ENCODE measurements at regions not wholly inside any gene's neighbourhood (a gene's known extent, or its start where the extent isn't known, plus 50 kb on each side); places are given as distances from the start of the nearest gene placed in this dataset.

- ChIA-PET CTCF (no interaction called here), POLR2A (no interaction called here)
- H3K27me3 Mint-ChIP-seq = no peaks in the 10 kb centered on the region
- Histone ChIP-seq H3K79me2 (ENCODE audit: control insufficient read depth, insufficient read depth, low read length) (no peaks in the 10 kb centered on the region), H3K27ac (ENCODE audit: low read length in 2 of 2) (no peak overlapping the region), H3K4me2 (replicated peaks; ENCODE audit: low read depth, low read length, poor library complexity, severe bottlenecking) (no peak overlapping the region), H3K4me3 (ENCODE audit: control extremely low read depth in 1 of 5, extremely low read depth in 1 of 5, insufficient read depth in 1 of 5, low read depth in 2 of 5, low read length in 4 of 5) (no peak overlapping the region), H3K36me3 (replicated peaks in 1 of 2; ENCODE audit: control extremely low read depth in 1 of 2, control insufficient read depth in 1 of 2, extremely low read depth in 1 of 2, insufficient read depth in 2 of 2, low read length in 1 of 2) (no peaks in the 10 kb centered on the region), H3K27me3 (replicated peaks in 1 of 4; ENCODE audit: control extremely low read depth in 1 of 4, control insufficient read depth in 3 of 4, insufficient read depth in 4 of 4, low read length in 3 of 4) (no peaks in the 10 kb centered on the region), H3K4me1 (ENCODE audit: control insufficient read depth in 2 of 2, insufficient read depth in 2 of 2, low read length in 2 of 2) (no peaks in the 10 kb centered on the region), H4K20me1 (ENCODE audit: control insufficient read depth, insufficient read depth, low read length, poor library complexity, severe bottlenecking) (no peaks in the 10 kb centered on the region), H2AFZ (ENCODE audit: insufficient read depth, low read depth, low read length, poor library complexity, severe bottlenecking) (no peak overlapping the region), H3K9ac (ENCODE audit: low read length) (no peak overlapping the region), H3K9me3 (ENCODE audit: control extremely low read depth in 1 of 3, control insufficient read depth in 2 of 3, insufficient read depth in 1 of 3, low read length in 2 of 3) (no peaks in the 10 kb centered on the region)
- DNase-seq = no peak
- H3K4me3 Mint-ChIP-seq = no peak overlapping the region
- TF ChIP-seq EZH2 (IDR thresholded peaks at IDR 0.05; ENCODE audit: borderline replicate concordance, insufficient read depth, low read depth, low read length, poor library complexity, severe bottlenecking) (no peak), CTCF (IDR thresholded peaks at IDR 0.05) (no peak)
- no peak for ATAC-seq (ENCODE audit: low read depth)
- H3K4me1 Mint-ChIP-seq = no peaks in the 10 kb centered on the region
- no peak overlapping the region for H3K27ac Mint-ChIP-seq
- intact Hi-C loops (cut with micrococcal nuclease) = no loop called here
- H3K9me3 Mint-ChIP-seq (ENCODE audit: insufficient read depth) = no peaks in the 10 kb centered on the region
Observed at GRCh38 chr6:54058236-54058635, 53.0 kb upstream of the MLIP start.

GRCh38 chr6:54059683-54060082 lies 51.6 kb upstream of the MLIP start:
- no peak overlapping the region for H3K27ac Mint-ChIP-seq
- H3K4me3 Mint-ChIP-seq = no peak overlapping the region
- Histone ChIP-seq H3K27me3 (replicated peaks in 1 of 4; ENCODE audit: control extremely low read depth in 1 of 4, control insufficient read depth in 3 of 4, insufficient read depth in 4 of 4, low read length in 3 of 4) (no peaks in the 10 kb centered on the region), H3K4me1 (ENCODE audit: control insufficient read depth in 2 of 2, insufficient read depth in 2 of 2, low read length in 2 of 2) (no peaks in the 10 kb centered on the region), H3K4me2 (replicated peaks; ENCODE audit: low read depth, low read length, poor library complexity, severe bottlenecking) (no peak overlapping the region), H3K9me3 (ENCODE audit: control extremely low read depth in 1 of 3, control insufficient read depth in 2 of 3, insufficient read depth in 1 of 3, low read length in 2 of 3) (no peaks in the 10 kb centered on the region), H3K4me3 (ENCODE audit: control extremely low read depth in 1 of 5, extremely low read depth in 1 of 5, insufficient read depth in 1 of 5, low read depth in 2 of 5, low read length in 4 of 5) (no peak overlapping the region), H3K9ac (ENCODE audit: low read length) (no peak overlapping the region), H2AFZ (ENCODE audit: insufficient read depth, low read depth, low read length, poor library complexity, severe bottlenecking) (no peak overlapping the region), H3K27ac (ENCODE audit: low read length in 2 of 2) (no peak overlapping the region), H4K20me1 (ENCODE audit: control insufficient read depth, insufficient read depth, low read length, poor library complexity, severe bottlenecking) (no peaks in the 10 kb centered on the region), H3K36me3 (replicated peaks in 1 of 2; ENCODE audit: control extremely low read depth in 1 of 2, control insufficient read depth in 1 of 2, extremely low read depth in 1 of 2, insufficient read depth in 2 of 2, low read length in 1 of 2) (no peaks in the 10 kb centered on the region), H3K79me2 (ENCODE audit: control insufficient read depth, insufficient read depth, low read length) (no peaks in the 10 kb centered on the region)
- POLR2A ChIA-PET = no interaction called here
- no peaks in the 10 kb centered on the region for H3K27me3 Mint-ChIP-seq
- ATAC-seq (ENCODE audit: low read depth) (no peak), DNase-seq (no peak)
- intact Hi-C loops (cut with micrococcal nuclease) = no loop called here
- WGBS (ENCODE audit: insufficient coverage) = no CpG with 5 or more reads among the region's 2 CpGs
- H3K4me1 Mint-ChIP-seq = no peaks in the 10 kb centered on the region
- CTCF ChIA-PET = no interaction called here
- H3K9me3 Mint-ChIP-seq (ENCODE audit: insufficient read depth) = no peaks in the 10 kb centered on the region
- no peak for TF ChIP-seq EZH2 (IDR thresholded peaks at IDR 0.05; ENCODE audit: borderline replicate concordance, insufficient read depth, low read depth, low read length, poor library complexity, severe bottlenecking)
- TF ChIP-seq CTCF (IDR thresholded peaks at IDR 0.05) = no peak

Measured in B cell (primary cell).